Neuronal stem cell (in vitro differentiated cells): ENCODE measurements at regions not wholly inside any gene's neighbourhood (a gene's known extent, or its start where the extent isn't known, plus 50 kb on each side); places are given as distances from the start of the nearest gene placed in this dataset.

Experiments used
- DNase-seq: peaks from one replicate; pipeline ENCODE4 v3.0.0-alpha.2; 2013; ENCODE audit warnings: low spot score
- H2AFZ ChIP-seq: one replicate; pipeline ENCODE4 v1.6.1; 2013; ENCODE audit warnings: mild to moderate bottlenecking, low read length, inconsistent platforms
- H2AK5ac ChIP-seq: 2 replicates; pipeline ENCODE4 v1.6.1; 2013; ENCODE audit warnings: low read depth, mild to moderate bottlenecking, inconsistent platforms, low read length, moderate library complexity, mixed read lengths
- H2BK120ac ChIP-seq: 2 replicates; pipeline ENCODE4 v1.6.1; 2013; ENCODE audit warnings: low read depth, mild to moderate bottlenecking, inconsistent platforms, low read length, moderate library complexity, mixed read lengths
- H2BK12ac ChIP-seq: one replicate; pipeline ENCODE4 v1.6.1; 2013; ENCODE audit warnings: low read length, inconsistent platforms
- H2BK15ac ChIP-seq: 2 replicates; pipeline ENCODE4 v1.6.1; 2013; ENCODE audit warnings: mild to moderate bottlenecking, low read length, inconsistent platforms, mixed read lengths
- H2BK5ac ChIP-seq: one replicate; pipeline ENCODE4 v1.6.1; 2013; ENCODE audit warnings: inconsistent platforms, mild to moderate bottlenecking, low read length, moderate library complexity
- H3K14ac ChIP-seq: one replicate; pipeline ENCODE4 v1.6.1; 2013; ENCODE audit warnings: low read length, inconsistent platforms
- H3K18ac ChIP-seq: 2 replicates; pipeline ENCODE4 v1.6.1; 2013; ENCODE audit warnings: low read length, inconsistent platforms
- H3K23ac ChIP-seq: 2 replicates; pipeline ENCODE4 v1.6.1; 2013; ENCODE audit warnings: low read depth, mild to moderate bottlenecking, mixed read lengths, low read length, inconsistent platforms; ENCODE audit not compliant: poor library complexity
- H3K27ac ChIP-seq: replicated peaks from 3 replicates; pipeline ENCODE4 v1.5.1; 2013; ENCODE audit warnings: low read length, inconsistent platforms
- H3K27me3 ChIP-seq, 3 experiments: 2 replicates each; pipeline ENCODE4 v1.6.1; 2013; ENCODE audit warnings: low read length in 3 of 3, mild to moderate bottlenecking in 2 of 3, inconsistent platforms in 1 of 3, low read depth in 1 of 3, mixed read lengths in 1 of 3, moderate library complexity in 1 of 3; ENCODE audit not compliant: control insufficient read depth in 3 of 3, insufficient read depth in 3 of 3
- H3K36me3 ChIP-seq, 2 donors: replicated peaks in 1 of 2; 2 replicates each; pipeline ENCODE4 v1.6.1; 2013; ENCODE audit warnings: low read length in 2 of 2; ENCODE audit not compliant: control insufficient read depth in 2 of 2, insufficient read depth in 2 of 2
- H3K4ac ChIP-seq: 2 replicates; pipeline ENCODE4 v1.6.1; 2013; ENCODE audit warnings: inconsistent platforms, mild to moderate bottlenecking, low read length, moderate library complexity
- H3K4me1 ChIP-seq, 2 donors: 1 replicate in 1 of 2; 2 replicates in 1 of 2; pipeline ENCODE4 v1.6.1; 2013; ENCODE audit warnings: low read length in 2 of 2, low read depth in 1 of 2; ENCODE audit not compliant: control insufficient read depth in 2 of 2, insufficient read depth in 1 of 2
- H3K4me2 ChIP-seq: one replicate; pipeline ENCODE4 v1.6.1; 2013; ENCODE audit warnings: mild to moderate bottlenecking, low read length, inconsistent platforms; ENCODE audit not compliant: insufficient read depth, poor library complexity, severe bottlenecking
- H3K4me3 ChIP-seq, 2 donors: 2 replicates each; pipeline ENCODE4 v1.5.1; 2013; ENCODE audit warnings: low read length in 2 of 2, mild to moderate bottlenecking in 2 of 2, inconsistent platforms in 1 of 2, moderate library complexity in 1 of 2
- H3K79me1 ChIP-seq: one replicate; pipeline ENCODE4 v1.6.1; 2013; ENCODE audit warnings: low read depth, mild to moderate bottlenecking, inconsistent platforms, low read length, moderate library complexity
- H3K9ac ChIP-seq: one replicate; pipeline ENCODE4 v1.6.1; 2013; ENCODE audit warnings: mild to moderate bottlenecking, low read depth, low read length, inconsistent platforms; ENCODE audit not compliant: poor library complexity
- H3K9me3 ChIP-seq, 2 donors: replicated peaks in 1 of 2; 2 replicates each; pipeline versions ENCODE3 to v1.6.1; 2013; ENCODE audit warnings: low read length in 2 of 2, mild to moderate bottlenecking in 2 of 2, inconsistent platforms in 1 of 2, low read depth in 1 of 2, mixed read lengths in 1 of 2, moderate library complexity in 1 of 2; ENCODE audit not compliant: control insufficient read depth in 2 of 2, insufficient read depth in 1 of 2
- H4K8ac ChIP-seq: one replicate; pipeline ENCODE4 v1.6.1; 2013; ENCODE audit warnings: low read depth, mild to moderate bottlenecking, inconsistent platforms, low read length, moderate library complexity
- H4K91ac ChIP-seq: one replicate; pipeline ENCODE4 v1.6.1; 2013; ENCODE audit warnings: low read length, low read depth, mild to moderate bottlenecking, inconsistent platforms; ENCODE audit not compliant: poor library complexity
- WGBS, 2 donors: extraction: QIAGEN DNeasy Blood & Tissue Kit; methylation state at CpG; one replicate each; pipeline ENCODE4 v1.1.7; 2013; ENCODE audit warnings: missing lambda C conversion rate in 2 of 2, mixed read lengths in 1 of 2; ENCODE audit not compliant: insufficient read length in 2 of 2, insufficient replicate concordance in 1 of 2; ENCODE audit errors: extremely low coverage in 2 of 2; 5-methylcytosine and 5-hydroxymethylcytosine counted together

- peak; percentile 51 for DNase-seq
- Histone ChIP-seq H3K4me1 (peaks cover 0 to 5% of the 10 kb centered on the region in 2 donors), H3K18ac (no peak overlapping the region), H3K79me1 (no peaks in the 10 kb centered on the region), H3K9me3 (peaks cover 0 to 5% of the 10 kb centered on the region in 2 donors), H3K36me3 (no peaks in the 10 kb centered on the region), H4K91ac (no peak overlapping the region), H3K4me3 (no peak overlapping the region), H3K14ac (no peak overlapping the region), H3K23ac (no peak overlapping the region), H2BK5ac (no peak overlapping the region), H3K27me3 (no peaks in the 10 kb centered on the region), H3K9ac (no peak overlapping the region), H3K27ac (peak overlapping the region; percentile 81), H3K4ac (no peak overlapping the region), H3K4me2 (no peak overlapping the region), H2BK15ac (no peak overlapping the region), H2AFZ (no peak overlapping the region), H4K8ac (no peak overlapping the region), H2AK5ac (no peak overlapping the region), H2BK120ac (no peak overlapping the region), H2BK12ac (no peak overlapping the region)
- no CpG with 5 or more reads among the region's 2 CpGs for WGBS, 2 donors
These were observed 166.4 kb upstream of the COBL start for GRCh38 chr7:51482976-51483375.

GRCh38 chr7:51481421-51481820 is 164.8 kb upstream of the COBL start:
- H2AK5ac ChIP-seq = no peak overlapping the region
- no CpG with 5 or more reads among the region's 3 CpGs for WGBS, 2 donors
- H3K4me2 ChIP-seq = no peak overlapping the region

GRCh38 chr7:51477819-51478218 is 161.2 kb upstream of the COBL start:
- no peak overlapping the region for H4K8ac ChIP-seq
- peak overlapping the region; percentile 77 for H2BK15ac ChIP-seq
- WGBS, 2 donors = no CpG with 5 or more reads among the region's 17 CpGs
- H3K27me3 ChIP-seq = no peaks in the 10 kb centered on the region
- peaks cover 0 to 10% of the 10 kb centered on the region in 2 donors for H3K4me1 ChIP-seq
- no peak overlapping the region for H4K91ac ChIP-seq
- H3K4me3 ChIP-seq = no peak overlapping the region
- no peak overlapping the region for H2AFZ ChIP-seq
- H2BK5ac ChIP-seq = no peak overlapping the region
- H2BK120ac ChIP-seq = peak overlapping the region; percentile 70
- no peaks in the 10 kb centered on the region for H3K36me3 ChIP-seq
- H3K4ac ChIP-seq = no peak overlapping the region
- DNase-seq = no peak
- H3K4me2 ChIP-seq = no peak overlapping the region
- peaks cover 1% of the 10 kb centered on the region for H3K79me1 ChIP-seq
- H3K27ac ChIP-seq = no peak overlapping the region
- peak overlapping the region; percentile 91 for H3K18ac ChIP-seq
- H3K14ac ChIP-seq = peak overlapping the region; percentile 65
- H3K9ac ChIP-seq = no peak overlapping the region
- peaks cover 0 to 7% of the 10 kb centered on the region in 2 donors for H3K9me3 ChIP-seq
- peak overlapping the region; percentile 91 for H2BK12ac ChIP-seq
- H2AK5ac ChIP-seq = peak overlapping the region; percentile 82
- peak overlapping the region; percentile 56 for H3K23ac ChIP-seq

More at GRCh38 chr7:51481421-51481820, 164.8 kb upstream of the COBL start:
- Histone ChIP-seq H3K27me3 (no peaks in the 10 kb centered on the region), H2AFZ (no peak overlapping the region), H3K79me1 (peaks cover 1% of the 10 kb centered on the region), H2BK12ac (no peak overlapping the region), H3K9me3 (peaks cover 0 to 9% of the 10 kb centered on the region in 2 donors), H4K91ac (no peak overlapping the region), H3K4ac (no peak overlapping the region), H2BK5ac (no peak overlapping the region), H3K9ac (no peak overlapping the region), H3K36me3 (no peaks in the 10 kb centered on the region), H3K23ac (no peak overlapping the region), H3K4me1 (peaks cover 0 to 9% of the 10 kb centered on the region in 2 donors), H3K14ac (no peak overlapping the region), H3K4me3 (no peak overlapping the region), H2BK120ac (no peak overlapping the region), H2BK15ac (no peak overlapping the region), H3K27ac (no peak overlapping the region), H3K18ac (no peak overlapping the region), H4K8ac (no peak overlapping the region)
- DNase-seq = no peak

- Histone ChIP-seq H3K14ac (peak overlapping the region; percentile 65), H3K79me1 (peaks cover 1% of the 10 kb centered on the region), H3K4me1 (peaks cover 0 to 14% of the 10 kb centered on the region in 2 donors), H3K9ac (peak overlapping the region; percentile 66), H3K9me3 (peaks cover 0 to 7% of the 10 kb centered on the region in 2 donors), H2BK120ac (no peak overlapping the region), H3K23ac (no peak overlapping the region), H3K4ac (no peak overlapping the region), H4K91ac (peak overlapping the region; percentile 86), H2BK5ac (no peak overlapping the region), H2BK15ac (peak overlapping the region; percentile 77), H3K4me3 (peak overlapping the region in 1 of 2 donors; percentile 43), H3K18ac (peak overlapping the region; percentile 55), H2AFZ (no peak overlapping the region), H4K8ac (no peak overlapping the region), H3K36me3 (no peaks in the 10 kb centered on the region), H3K4me2 (no peak overlapping the region), H2BK12ac (peak overlapping the region; percentile 78), H2AK5ac (peak overlapping the region; percentile 82), H3K27ac (no peak overlapping the region), H3K27me3 (no peaks in the 10 kb centered on the region)
- WGBS, 2 donors = 100% methylated on average over 4 of the region's 8 CpGs; no CpG with 5 or more reads in 1 of the 2 donors
- no peak for DNase-seq
These were observed 160.7 kb upstream of the COBL start for GRCh38 chr7:51477323-51477722.
